GM12891 (cell line): ENCODE measurements at regions not wholly inside any gene's neighbourhood (a gene's known extent, or its start where the extent isn't known, plus 50 kb on each side); places are given as distances from the start of the nearest gene placed in this dataset.

Experiments used
- PAX5 ChIP-seq: IDR thresholded peaks from 2 replicates; pipeline ENCODE4 v1.6.1; 2011; ENCODE audit warnings: low read length, moderate library complexity, mild to moderate bottlenecking; ENCODE audit not compliant: insufficient read depth, severe bottlenecking
- POLR2A ChIP-seq: IDR thresholded peaks from 2 replicates; pipeline ENCODE4 v1.6.1; 2011; ENCODE audit warnings: low read depth, low read length, control low read depth
- POLR2AphosphoS5 ChIP-seq: IDR thresholded peaks from 2 replicates; pipeline ENCODE4 v1.6.1; 2011; ENCODE audit warnings: low read depth, low read length, control low read depth
- POU2F2 ChIP-seq: IDR thresholded peaks from 2 replicates; pipeline ENCODE4 v1.6.1; 2011; ENCODE audit warnings: low read depth, mild to moderate bottlenecking, control low read depth, low read length, moderate library complexity
- SPI1 ChIP-seq: IDR thresholded peaks from 2 replicates; pipeline ENCODE4 v1.6.1; 2011; ENCODE audit warnings: low read depth, low read length, control low read depth
- TAF1 ChIP-seq: IDR thresholded peaks from 2 replicates; pipeline ENCODE4 v1.6.1; 2011; ENCODE audit warnings: low read depth, low read length, control low read depth

DNA sequence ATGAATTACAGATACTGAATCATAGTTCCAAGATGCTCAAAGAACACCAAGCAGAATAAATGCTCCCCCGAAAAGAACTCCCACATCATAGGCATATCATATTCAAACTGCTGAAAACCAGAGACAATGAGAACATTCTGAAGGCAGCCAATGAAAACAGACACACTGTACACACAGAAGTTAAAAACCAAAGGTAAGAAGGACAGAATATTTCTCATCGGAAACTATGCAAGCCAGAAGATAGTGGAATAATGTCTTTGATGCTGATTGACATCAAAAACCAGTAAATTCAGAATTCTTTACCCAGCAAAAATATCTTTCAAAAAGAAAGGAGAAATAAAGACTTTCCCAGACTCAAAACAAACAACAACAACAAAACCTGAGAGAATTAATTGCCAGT lies 73.8 kb upstream of the IRX5 start:
- TF ChIP-seq POLR2AphosphoS5 = no peak
- no peak for TF ChIP-seq TAF1
- TF ChIP-seq POLR2A = no peak
- no peak for TF ChIP-seq PAX5
- no peak for TF ChIP-seq SPI1
- TF ChIP-seq POU2F2 = no peak
